IPS-NIHi11 (cell line): ENCODE measurements at regions not wholly inside any gene's neighbourhood (a gene's known extent, or its start where the extent isn't known, plus 50 kb on each side); places are given as distances from the start of the nearest gene placed in this dataset.
"Not testable (repeated sequence)": the region's sequence is repeated elsewhere in the genome, so short reads cannot be mapped to it uniquely, and the experiment has no call there.

ENCODE experiments used
- DNase-seq: peaks from one replicate; pipeline ENCODE4 v3.0.0; 2012; ENCODE audit warnings: mixed read lengths, low spot score

- no peak for DNase-seq
Measured at GRCh38 chr1:194067772-194068171, 881.4 kb upstream of the B3GALT2 start.

- DNase-seq, result no peak
Measured at GRCh38 chr1:194062962-194063361, 876.5 kb upstream of the B3GALT2 start.

- DNase-seq, result no peak
Measured at GRCh38 chr1:194062526-194062925, 876.1 kb upstream of the B3GALT2 start.

- DNase-seq, result no peak
Measured at GRCh38 chr1:194060481-194060880, 874.1 kb upstream of the B3GALT2 start.

- not testable (repeated sequence) for DNase-seq
Measured at GRCh38 chr1:194058268-194058667, 871.9 kb upstream of the B3GALT2 start.

- DNase-seq, result no peak
Measured at GRCh38 chr1:194056169-194056568, 869.8 kb upstream of the B3GALT2 start.

GRCh38 chr1:194055536-194055935 lies 869.1 kb upstream of the B3GALT2 start:
- no peak for DNase-seq

GRCh38 chr1:194052514-194053338 lies 866.3 kb upstream of the B3GALT2 start:
- no peak for DNase-seq

- no peak for DNase-seq
Measured at GRCh38 chr1:194047921-194048320, 861.5 kb upstream of the B3GALT2 start.

GRCh38 chr1:194047206-194047605 lies 860.8 kb upstream of the B3GALT2 start:
- no peak for DNase-seq

GRCh38 chr1:194045416-194045815 lies 859.0 kb upstream of the B3GALT2 start:
- DNase-seq, result no peak

- DNase-seq, result no peak
Measured at GRCh38 chr1:194044892-194045291, 858.5 kb upstream of the B3GALT2 start.

GRCh38 chr1:194043984-194044755 lies 857.8 kb upstream of the B3GALT2 start:
- no peak for DNase-seq

- no peak for DNase-seq
Measured at GRCh38 chr1:194042736-194043135, 856.3 kb upstream of the B3GALT2 start.

GRCh38 chr1:194040496-194040895 lies 854.1 kb upstream of the B3GALT2 start:
- no peak for DNase-seq

- no peak for DNase-seq
Measured at GRCh38 chr1:194039578-194039977, 853.2 kb upstream of the B3GALT2 start.

- no peak for DNase-seq
Measured at GRCh38 chr1:194033646-194034045, 847.2 kb upstream of the B3GALT2 start.

GRCh38 chr1:194028002-194028401 lies 841.6 kb upstream of the B3GALT2 start:
- DNase-seq, result no peak

- no peak for DNase-seq
Measured at GRCh38 chr1:194026422-194026821, 840.0 kb upstream of the B3GALT2 start.

GRCh38 chr1:194024659-194025058 lies 838.2 kb upstream of the B3GALT2 start:
- DNase-seq, result no peak

- DNase-seq, result no peak
Measured at GRCh38 chr1:194014014-194014413, 827.6 kb upstream of the B3GALT2 start.

GRCh38 chr1:194013561-194013960 lies 827.1 kb upstream of the B3GALT2 start:
- DNase-seq, result no peak

GRCh38 chr1:194004146-194004545 lies 817.7 kb upstream of the B3GALT2 start:
- peak; percentile 12 for DNase-seq
